Heart left ventricle (tissue), 16 donors: ENCODE measurements at regions not wholly inside any gene's neighbourhood (a gene's known extent, or its start where the extent isn't known, plus 50 kb on each side); places are given as distances from the start of the nearest gene placed in this dataset.

ENCODE experiments used
- ATAC-seq, 4 donors: fragments of 200-7000 bp; cut with Tn5 transposase; one replicate each; pipeline ENCODE4 v1.9.1; 2020 to 2022; ENCODE audit warnings: moderate library complexity in 4 of 4, mild to moderate bottlenecking in 3 of 4, moderate number of reproducible peaks in 1 of 4
- DNase-seq, 5 donors: peaks; one replicate each; pipeline ENCODE4 v3.0.0-alpha.2; 2020
- H3K27ac ChIP-seq, 12 donors: fragments of 200-600 bp; sonication (generic) in 4 of 12; one replicate each; pipeline versions ENCODE4 v1.5.0 to v1.8.0; 2016 to 2022; ENCODE audit warnings: mild to moderate bottlenecking in 2 of 12
- H3K27me3 ChIP-seq, 9 donors: fragments of 200-600 bp; sonication (generic) in 2 of 9; one replicate each; pipeline versions ENCODE4 v1.5.1 to v1.8.0; 2016 to 2022; ENCODE audit warnings: mild to moderate bottlenecking in 3 of 9
- H3K36me3 ChIP-seq, 9 donors: fragments of 200-600 bp; sonication (generic) in 2 of 9; one replicate each; pipeline versions ENCODE4 v1.5.0 to v1.8.0; 2018 to 2022; ENCODE audit warnings: mild to moderate bottlenecking in 2 of 9
- H3K4me1 ChIP-seq, 12 donors: fragments of 200-600 bp; sonication (generic) in 4 of 12; one replicate each; pipeline versions ENCODE4 v1.5.0 to v1.8.0; 2016 to 2022; ENCODE audit warnings: mild to moderate bottlenecking in 3 of 12
- H3K4me3 ChIP-seq, 12 donors: fragments of 200-600 bp; sonication (generic) in 4 of 12; one replicate each; pipeline versions ENCODE4 v1.5.0 to v1.8.0; 2017 to 2022; ENCODE audit warnings: mild to moderate bottlenecking in 9 of 12, moderate library complexity in 4 of 12
- H3K9me3 ChIP-seq, 12 donors: fragments of 200-600 bp; sonication (generic) in 4 of 12; one replicate each; pipeline versions ENCODE4 v1.5.0 to v1.8.0; 2016 to 2022; ENCODE audit warnings: mild to moderate bottlenecking in 1 of 12
- POLR2A ChIP-seq, 2 donors: fragments of 450-650 bp; IDR thresholded peaks; one replicate each; pipeline ENCODE4 v1.6.1; 2017; ENCODE audit warnings: antibody characterized with exemption in 2 of 2, mild to moderate bottlenecking in 2 of 2, moderate library complexity in 2 of 2
- WGBS, 4 donors: extraction: QIAGEN DNeasy Blood & Tissue Kit in 2 of 4; methylation state at CpG; one replicate each; pipeline versions ENCODE4 v1.1.5 to v1.1.7; 2013 to 2018; 5-methylcytosine and 5-hydroxymethylcytosine counted together
- intact Hi-C, 10 donors: fragments of 100-400 bp; cut with DNase I; formaldehyde crosslinking; loops; one replicate each; pipeline versions ENCODE4 v1.11.1 to v1.14.2; 2022
- TF ChIP-seq, protein P1 (sequence below), 12 donors: fragments of 200-600 bp; sonication (generic) in 4 of 12; IDR thresholded peaks; one replicate each; pipeline versions ENCODE4 v1.5.0 to v1.8.0; 2018 to 2022; ENCODE audit warnings: antibody characterized with exemption in 12 of 12, mild to moderate bottlenecking in 5 of 12
- donor health status: ischemic (EF 13 %, LVEDD 7.1; RV severe dilation, severe dysfunction).
- donor health status: healthy with polysubstance abuse.
- donor health status: DM: no; HTN: yes; CAD: no.
- donor health status: DM: no; HTN: no; CAD: no.
- donor health status: ischemic (EF 25% LVEDD 6.9; RV normal size, moderate dysfunction).
- donor health status: ischemic (EF 25% LVEDD 5.7; RV mildly dilated, moderate dysfunction).
- donor health status: healthy.
- donor health status: DM: yes; HTN: yes; CAD: no.
- donor health status: ischemic (EF 35%, LVEDD 5.7; RV mildly dilated, moderate dysfunction).
- donor health status: nonischemic (EF 11% LVEDD 7.7; RV severe dilation, severe dysfunction).
- donor health status: DM: yes; HTN: yes; CAD: no.
- donor health status: PGD.
- donor health status: ischemic (EF 29% LVEDD 5.4; RV normal size, mild dysfunction).
- donor health status: nonischemic (EF 23%, LVEDD 6.1; RV moderate dilation, normal function).

DNA sequence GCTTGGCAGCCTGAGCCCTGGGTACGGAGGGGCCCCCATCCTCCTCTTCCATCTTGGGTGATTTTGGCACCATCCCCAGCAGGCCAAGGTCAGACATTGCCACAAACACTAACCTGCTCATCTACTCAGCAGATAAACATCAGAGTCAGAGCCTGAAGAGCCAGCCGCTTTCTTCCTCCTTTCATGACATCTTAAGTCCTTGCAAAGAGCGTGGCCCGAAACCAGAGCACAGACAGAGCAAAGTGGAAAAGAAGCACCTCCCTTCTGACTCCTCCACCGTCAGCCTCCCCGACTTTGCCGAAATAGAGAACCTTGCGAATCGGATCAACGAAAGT lies 60.4 kb upstream of the RPH3AL start:
- 75 to 96% (median 88%) methylated on average over 10 of the region's 10 CpGs for WGBS, 4 donors
- DNase-seq (no peak), ATAC-seq (no peak)
- Histone ChIP-seq H3K36me3 (peaks cover 0 to 12% (median 0%) of the 10 kb centered on the region in 9 donors), H3K27ac (peak overlapping the region in 1 of 12 donors; percentile 52), H3K9me3 (no peaks in the 10 kb centered on the region), H3K4me3 (peak overlapping the region in 1 of 12 donors; percentile 38), H3K4me1 (peaks cover 0 to 42% (median 15%) of the 10 kb centered on the region in 12 donors), H3K27me3 (no peaks in the 10 kb centered on the region)
- TF ChIP-seq, protein P1, sequence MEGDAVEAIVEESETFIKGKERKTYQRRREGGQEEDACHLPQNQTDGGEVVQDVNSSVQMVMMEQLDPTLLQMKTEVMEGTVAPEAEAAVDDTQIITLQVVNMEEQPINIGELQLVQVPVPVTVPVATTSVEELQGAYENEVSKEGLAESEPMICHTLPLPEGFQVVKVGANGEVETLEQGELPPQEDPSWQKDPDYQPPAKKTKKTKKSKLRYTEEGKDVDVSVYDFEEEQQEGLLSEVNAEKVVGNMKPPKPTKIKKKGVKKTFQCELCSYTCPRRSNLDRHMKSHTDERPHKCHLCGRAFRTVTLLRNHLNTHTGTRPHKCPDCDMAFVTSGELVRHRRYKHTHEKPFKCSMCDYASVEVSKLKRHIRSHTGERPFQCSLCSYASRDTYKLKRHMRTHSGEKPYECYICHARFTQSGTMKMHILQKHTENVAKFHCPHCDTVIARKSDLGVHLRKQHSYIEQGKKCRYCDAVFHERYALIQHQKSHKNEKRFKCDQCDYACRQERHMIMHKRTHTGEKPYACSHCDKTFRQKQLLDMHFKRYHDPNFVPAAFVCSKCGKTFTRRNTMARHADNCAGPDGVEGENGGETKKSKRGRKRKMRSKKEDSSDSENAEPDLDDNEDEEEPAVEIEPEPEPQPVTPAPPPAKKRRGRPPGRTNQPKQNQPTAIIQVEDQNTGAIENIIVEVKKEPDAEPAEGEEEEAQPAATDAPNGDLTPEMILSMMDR (IDR thresholded peaks at IDR 0.05): no peak
- no peak for TF ChIP-seq POLR2A (IDR thresholded peaks at IDR 0.05)
- intact Hi-C loops: loop anchor here in 8 of 10 donors (2.0 to 5.0 kb wide), 4 partner anchors 288 to 584 kb away; partner anchors contain the start of gene TIMM22 (in 1 of the 8)

DNA sequence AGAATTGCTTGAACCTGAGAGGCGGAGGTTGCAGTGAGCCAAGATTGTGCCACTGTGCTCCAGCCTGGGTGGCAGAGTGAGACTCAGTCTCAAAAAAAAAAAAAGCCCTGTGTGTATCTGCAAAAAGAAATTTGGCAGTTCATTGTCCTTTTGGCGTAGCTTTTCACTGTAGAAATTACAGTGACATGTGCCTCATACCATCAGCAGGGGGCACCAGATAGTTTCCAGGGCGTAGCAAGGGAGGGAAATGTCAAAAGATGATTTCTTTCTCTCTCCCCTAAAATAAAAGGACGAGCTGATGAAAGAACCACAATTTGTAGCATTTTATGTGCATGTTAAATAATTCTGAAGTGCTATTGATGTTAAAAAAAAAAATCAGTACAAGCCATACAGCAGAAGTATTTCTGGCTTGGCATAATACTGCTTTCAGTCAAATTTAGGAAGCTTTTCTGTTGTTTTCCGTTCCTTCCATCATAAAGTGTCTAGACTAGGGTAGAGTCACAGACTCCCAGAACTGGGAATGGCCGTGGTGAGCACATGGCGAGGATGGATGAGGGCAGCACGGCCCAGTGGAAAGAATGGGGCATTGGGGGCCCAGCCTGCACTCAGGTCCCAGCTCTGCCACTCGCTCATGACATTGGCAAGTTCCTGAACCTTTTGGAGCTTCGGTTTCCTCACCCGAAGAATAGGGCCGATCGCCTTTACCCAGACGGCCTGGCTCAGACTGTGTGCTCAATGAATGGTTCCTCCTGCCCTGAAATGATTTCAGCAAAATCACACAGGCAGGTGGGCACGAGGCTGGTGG lies 59.8 kb upstream of the RPH3AL start:
- peak in 3 of 5 donors; percentile 44 to 57 (median 49) for DNase-seq
- intact Hi-C loops: loop anchor here in 8 of 10 donors (1.0 to 5.0 kb wide), 5 partner anchors 288 to 585 kb away; partner anchors contain the start of gene TIMM22 (in 1 of the 8)

DNA sequence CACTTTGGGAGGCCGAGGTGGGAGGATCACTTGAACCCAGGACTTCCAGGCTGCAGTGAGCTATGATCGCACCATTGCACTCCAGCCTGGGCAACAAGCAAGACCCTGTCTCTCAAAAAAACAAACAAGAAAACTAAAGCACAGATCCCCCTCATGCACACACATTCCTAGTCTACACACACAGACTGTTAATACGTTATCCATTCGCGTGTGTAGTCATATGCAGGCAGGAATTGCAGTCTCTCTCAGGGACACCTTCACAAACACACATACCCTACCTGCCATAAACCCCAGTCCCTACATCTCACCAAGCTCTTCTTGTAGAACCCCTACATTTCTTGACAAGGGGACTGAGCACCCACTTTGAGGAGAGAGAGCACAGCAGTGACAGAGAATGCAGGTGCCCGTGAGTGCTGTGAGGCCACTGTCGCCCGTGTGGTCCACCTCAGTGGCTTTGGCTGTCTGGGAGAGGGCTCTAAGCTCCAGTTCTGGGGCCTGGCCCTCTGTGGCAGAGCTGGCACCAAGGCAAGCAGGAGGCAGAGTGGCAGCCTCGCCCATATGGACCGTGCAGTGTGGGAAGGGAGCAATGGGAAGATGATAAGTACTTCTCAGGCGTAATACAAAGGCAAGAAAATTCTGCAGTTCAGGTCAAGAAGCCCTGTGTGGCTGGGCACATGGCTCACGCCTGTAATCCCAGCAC lies 59.0 kb upstream of the RPH3AL start:
- Histone ChIP-seq H3K4me1 (peaks cover 0 to 34% (median 15%) of the 10 kb centered on the region in 12 donors), H3K27me3 (no peaks in the 10 kb centered on the region), H3K9me3 (no peaks in the 10 kb centered on the region), H3K36me3 (peaks cover 0 to 12% (median 0%) of the 10 kb centered on the region in 9 donors), H3K27ac (peak overlapping the region in 1 of 12 donors; percentile 3), H3K4me3 (peak overlapping the region in 4 of 12 donors; percentile 83 to 100 (median 98))
- DNase-seq (no peak), ATAC-seq (no peak)
- no peak for TF ChIP-seq POLR2A (IDR thresholded peaks at IDR 0.05)
- TF ChIP-seq, protein P1 (IDR thresholded peaks at IDR 0.05): no peak
- WGBS, 4 donors: 79 to 83% (median 81%) methylated on average over 9 to 12 of the region's 12 CpGs
- intact Hi-C loops: loop anchor here (1.0 to 5.0 kb wide), 6 partner anchors 289 to 586 kb away; partner anchors contain the start of gene TIMM22 (in 1 of the 10)

More for the DNA sequence above, 59.8 kb upstream of the RPH3AL start:
- ATAC-seq: no peak
- peaks cover 0 to 37% (median 15%) of the 10 kb centered on the region in 12 donors for H3K4me1 ChIP-seq
- WGBS, 4 donors: 58 to 62% (median 59%) methylated on average over 15 of the region's 15 CpGs
- H3K27me3 ChIP-seq: no peaks in the 10 kb centered on the region
- TF ChIP-seq POLR2A (IDR thresholded peaks at IDR 0.05): no peak
- TF ChIP-seq, protein P1 (IDR thresholded peaks at IDR 0.05): peak; percentile 73 to 90 (median 81)
- peaks cover 0 to 12% (median 0%) of the 10 kb centered on the region in 9 donors for H3K36me3 ChIP-seq
- no peaks in the 10 kb centered on the region for H3K9me3 ChIP-seq
- peak overlapping the region in 2 of 12 donors; percentile 3 to 52 for H3K27ac ChIP-seq
- peak overlapping the region in 1 of 12 donors; percentile 38 for H3K4me3 ChIP-seq
